IMR-90 (cell line): ENCODE measurements at regions not wholly inside any gene's neighbourhood (a gene's known extent, or its start where the extent isn't known, plus 50 kb on each side); places are given as distances from the start of the nearest gene placed in this dataset.

Source experiments
- ATAC-seq: fragments of 200-7000 bp; cut with Tn5 transposase; 2 replicates; pipeline ENCODE4 v1.9.1; 2020; ENCODE audit warnings: low read depth, mild to moderate bottlenecking, moderate library complexity
- BruUV-seq: library from RNA; stranded (reverse); fragments of 400-500 nt; replicated peaks from 2 replicates; lab custom pipeline; 2021; lab: Mats Ljungman, UMichigan
- CTCF ChIA-PET: fragments of 300-600 bp; formaldehyde crosslinking; extraction: SDS; loops from one replicate; lab custom pipeline; 2021; ENCODE audit warnings: antibody characterized with exemption; lab: Yijun Ruan, JAX
- POLR2A ChIA-PET: fragments of 300-600 bp; sonication (Branson Sonifier 250); formaldehyde crosslinking; loops from one replicate; lab custom pipeline; 2022; ENCODE audit warnings: antibody characterized with exemption; ENCODE audit not compliant: unreplicated experiment; lab: Charles Lee
- DNase-seq: peaks from one replicate; pipeline ENCODE4 v3.0.0; 2013
- H2AFZ ChIP-seq: replicated peaks from 2 replicates; pipeline ENCODE3; 2013; ENCODE audit warnings: low read length, mild to moderate bottlenecking; ENCODE audit not compliant: poor library complexity
- H2AK5ac ChIP-seq: 2 replicates; pipeline ENCODE4 v1.6.1; 2013; ENCODE audit warnings: low read depth, low read length, inconsistent platforms
- H2AK9ac ChIP-seq: replicated peaks from 2 replicates; pipeline ENCODE3; 2013; ENCODE audit warnings: mild to moderate bottlenecking, low read depth, low read length, moderate library complexity; ENCODE audit not compliant: poor library complexity
- H2BK120ac ChIP-seq: 2 replicates; pipeline ENCODE4 v1.6.1; 2013; ENCODE audit warnings: low read depth, low read length, inconsistent platforms
- H2BK15ac ChIP-seq: 3 replicates; pipeline ENCODE4 v1.6.1; 2013; ENCODE audit warnings: low read depth, low read length, inconsistent platforms
- H2BK20ac ChIP-seq: 2 replicates; pipeline ENCODE4 v1.6.1; 2013; ENCODE audit warnings: low read depth, mild to moderate bottlenecking, inconsistent platforms, low read length, moderate library complexity
- H2BK5ac ChIP-seq: 2 replicates; pipeline ENCODE4 v1.6.1; 2013; ENCODE audit warnings: mild to moderate bottlenecking, low read depth, low read length, inconsistent platforms; ENCODE audit not compliant: poor library complexity, severe bottlenecking
- H3K14ac ChIP-seq: replicated peaks from 2 replicates; pipeline ENCODE4 v1.6.1; 2013; ENCODE audit warnings: low read depth, low read length, inconsistent platforms
- H3K18ac ChIP-seq: 2 replicates; pipeline ENCODE4 v1.6.1; 2013; ENCODE audit warnings: low read depth, low read length, control low read depth
- H3K23ac ChIP-seq: 2 replicates; pipeline ENCODE4 v1.6.1; 2013; ENCODE audit warnings: low read depth, low read length, inconsistent platforms
- H3K27ac ChIP-seq: 2 replicates; pipeline ENCODE4 v1.5.1; 2013; ENCODE audit warnings: mild to moderate bottlenecking, control low read depth, low read length; ENCODE audit not compliant: insufficient read depth
- H3K27me3 ChIP-seq: 2 replicates; pipeline ENCODE4 v1.6.1; 2013; ENCODE audit warnings: low read length; ENCODE audit not compliant: control insufficient read depth, insufficient read depth
- H3K36me3 ChIP-seq: 2 replicates; pipeline ENCODE4 v1.6.1; 2013; ENCODE audit warnings: low read length, mixed read lengths; ENCODE audit not compliant: control insufficient read depth, insufficient read depth
- H3K4ac ChIP-seq: 2 replicates; pipeline ENCODE4 v1.6.1; 2013; ENCODE audit warnings: low read depth, low read length, inconsistent platforms
- H3K4me1 ChIP-seq: 2 replicates; pipeline ENCODE4 v1.6.1; 2013; ENCODE audit warnings: low read length, mixed read lengths; ENCODE audit not compliant: control insufficient read depth, insufficient read depth
- H3K4me2 ChIP-seq: 2 replicates; pipeline ENCODE4 v1.6.1; 2013; ENCODE audit warnings: low read depth, mild to moderate bottlenecking, control low read depth, low read length, moderate library complexity
- H3K4me3 ChIP-seq: 2 replicates; pipeline ENCODE4 v1.5.1; 2013; ENCODE audit warnings: low read depth, mild to moderate bottlenecking, control low read depth, low read length, moderate library complexity; ENCODE audit not compliant: insufficient read depth
- H3K56ac ChIP-seq: 2 replicates; pipeline ENCODE4 v1.6.1; 2013; ENCODE audit warnings: low read length, inconsistent platforms; ENCODE audit not compliant: insufficient read depth; ENCODE audit errors: extremely low read depth
- H3K79me1 ChIP-seq, 2 experiments: 2 replicates each; pipeline ENCODE4 v1.6.1; 2013; ENCODE audit warnings: low read length in 2 of 2, inconsistent platforms in 1 of 2, low read depth in 1 of 2
- H3K9ac ChIP-seq: 2 replicates; pipeline ENCODE4 v1.6.1; 2013; ENCODE audit warnings: low read depth, low read length, control low read depth
- H3K9me1 ChIP-seq: 2 replicates; pipeline ENCODE4 v1.6.1; 2013; ENCODE audit warnings: low read length, inconsistent platforms; ENCODE audit not compliant: insufficient read depth
- H3K9me3 ChIP-seq: 2 replicates; pipeline ENCODE4 v1.6.1; 2013; ENCODE audit warnings: low read length; ENCODE audit not compliant: control insufficient read depth, insufficient read depth
- H4K20me1 ChIP-seq: 2 replicates; pipeline ENCODE4 v1.6.1; 2013; ENCODE audit warnings: low read length, inconsistent platforms; ENCODE audit not compliant: insufficient read depth
- H4K5ac ChIP-seq: 2 replicates; pipeline ENCODE4 v1.6.1; 2013; ENCODE audit warnings: mild to moderate bottlenecking, low read depth, low read length, control low read depth
- H4K8ac ChIP-seq, 2 experiments: 2 replicates each; pipeline ENCODE4 v1.6.1; 2013; ENCODE audit warnings: low read depth in 2 of 2, low read length in 2 of 2, control low read depth in 1 of 2, inconsistent platforms in 1 of 2
- H4K91ac ChIP-seq: 2 replicates; pipeline ENCODE4 v1.6.1; 2013; ENCODE audit warnings: low read depth, low read length, inconsistent platforms; ENCODE audit not compliant: insufficient read depth
- MXI1 ChIP-seq: IDR thresholded peaks from 2 replicates; pipeline ENCODE4 v1.6.1; 2012; ENCODE audit warnings: low read depth, mild to moderate bottlenecking, low read length, moderate library complexity, borderline replicate concordance
- WGBS, 2 experiments: methylation state at CpG; one replicate each; pipeline versions ENCODE4 v1.1.5 to v1.1.7; 2013; ENCODE audit warnings: missing lambda C conversion rate in 2 of 2; ENCODE audit not compliant: insufficient read length in 1 of 2; ENCODE audit errors: extremely low coverage in 2 of 2; 5-methylcytosine and 5-hydroxymethylcytosine counted together
- dilution Hi-C: fragments of 300-500 bp; cut with HindIII; formaldehyde crosslinking; loops from one replicate; pipeline ENCODE4 v1.14.3; 2018; ENCODE audit warnings: low sequenced_read_pairs; ENCODE audit not compliant: unreplicated experiment
- in situ Hi-C: fragments of 300-500 bp; cut with MboI; formaldehyde crosslinking; loops from 3 replicates; pipeline ENCODE4 v1.14.3; 2019; ENCODE audit warnings: low sequenced_read_pairs, inconsistent platforms, mixed read lengths
- intact Hi-C: fragments of 100-400 bp; cut with micrococcal nuclease; formaldehyde crosslinking; loops from 2 replicates; pipeline ENCODE4 v1.10.0; 2022

DNA sequence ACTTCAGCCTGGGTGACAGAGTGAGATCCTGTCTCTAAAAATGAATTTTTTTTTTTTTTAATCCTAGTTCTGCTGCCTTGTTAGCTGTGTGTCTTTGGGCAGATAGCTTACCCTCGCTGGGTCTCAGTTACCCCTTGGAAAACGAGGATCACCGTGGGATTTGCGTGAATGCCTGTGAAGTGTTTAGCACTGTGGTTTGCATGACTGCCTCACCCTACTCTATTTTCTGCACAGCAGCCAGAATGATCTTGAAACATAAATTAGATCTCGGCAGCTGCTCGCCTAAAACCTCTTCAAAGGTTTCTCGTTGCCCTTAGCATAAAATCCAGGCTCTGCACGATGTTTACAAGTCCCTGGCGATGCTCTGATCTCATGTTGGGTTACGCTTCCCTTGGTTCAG is 71.2 kb upstream of the GRIN2A start:
- Histone ChIP-seq H2BK20ac (no peak overlapping the region), H3K23ac (no peak overlapping the region), H2AK5ac (no peak overlapping the region), H2BK15ac (no peak overlapping the region), H2AK9ac (no peak overlapping the region), H2BK5ac (no peak overlapping the region), H3K9ac (no peak overlapping the region), H4K91ac (no peak overlapping the region), H3K56ac (no peak overlapping the region), H2AFZ (no peak overlapping the region), H3K14ac (no peak overlapping the region), H2BK120ac (no peak overlapping the region), H3K36me3 (no peaks in the 10 kb centered on the region), H3K79me1 (no peaks in the 10 kb centered on the region), H3K27me3 (no peaks in the 10 kb centered on the region), H4K5ac (no peak overlapping the region), H3K9me1 (no peaks in the 10 kb centered on the region), H3K18ac (no peak overlapping the region), H3K4me2 (no peak overlapping the region), H3K4ac (no peak overlapping the region), H3K4me1 (no peaks in the 10 kb centered on the region), H3K27ac (no peak overlapping the region), H4K20me1 (no peaks in the 10 kb centered on the region), H4K8ac (no peak overlapping the region), H3K4me3 (no peak overlapping the region), H3K9me3 (peaks cover 3% of the 10 kb centered on the region; the same call in 1 of the 2 replicates)
- no peak for DNase-seq
- WGBS, 2 experiments = no CpG with 5 or more reads among the region's 10 CpGs
- no TSS peak for BruUV-seq
- CTCF ChIA-PET = no interaction called here
- POLR2A ChIA-PET = no interaction called here
- no peak for ATAC-seq
- no peak for TF ChIP-seq MXI1
- dilution Hi-C loops = no loop called here
- in situ Hi-C loops = loop anchor here (25.0 kb wide), 1 partner anchor 659 kb away; no protein-coding TSS in a partner anchor
- intact Hi-C loops = no loop called here
